Fibroblast of gingiva (primary cell): ENCODE measurements at regions not wholly inside any gene's neighbourhood (a gene's known extent, or its start where the extent isn't known, plus 50 kb on each side); places are given as distances from the start of the nearest gene placed in this dataset.
A peak's percentile ranks its signal among the peaks of the same experiment; 100 is the strongest.

Experiments used
- DNase-seq: peaks from one replicate; pipeline ENCODE4 v3.0.0-alpha.2; 2011; ENCODE audit warnings: low read depth

GRCh38 chr4:124529131-124529530, 183.4 kb downstream of the ANKRD50 start:
- DNase-seq, result peak; percentile 70

- DNase-seq, result peak; percentile 92
Observed at GRCh38 chr4:124530464-124531077, 182.0 kb downstream of the ANKRD50 start.

- DNase-seq, result no peak
Observed at GRCh38 chr4:124534131-124534530, 178.4 kb downstream of the ANKRD50 start.

DNA sequence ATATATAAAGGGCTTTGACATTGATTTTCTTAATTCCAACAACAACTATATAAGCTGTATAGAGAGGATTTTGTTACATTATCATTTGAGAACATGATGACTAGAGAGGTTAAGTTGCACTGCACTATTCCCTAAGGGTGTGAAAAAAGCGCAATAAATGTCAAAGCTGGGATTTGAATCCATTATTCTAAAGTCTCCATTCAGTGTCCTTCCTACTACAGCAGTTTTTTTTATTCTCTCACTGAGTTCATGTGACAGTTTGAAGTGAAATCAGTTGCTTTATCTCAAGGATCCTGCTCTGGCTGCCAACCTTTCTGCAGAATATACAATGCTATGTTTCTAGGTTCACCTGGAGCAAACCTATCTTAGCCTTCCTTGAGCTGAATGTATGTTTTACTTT, 177.5 kb downstream of the ANKRD50 start:
- no peak for DNase-seq

GRCh38 chr4:124536946-124537345, 175.6 kb downstream of the ANKRD50 start:
- DNase-seq, result no peak

- DNase-seq, result no peak
Observed at GRCh38 chr4:124537971-124538370, 174.6 kb downstream of the ANKRD50 start.

DNA sequence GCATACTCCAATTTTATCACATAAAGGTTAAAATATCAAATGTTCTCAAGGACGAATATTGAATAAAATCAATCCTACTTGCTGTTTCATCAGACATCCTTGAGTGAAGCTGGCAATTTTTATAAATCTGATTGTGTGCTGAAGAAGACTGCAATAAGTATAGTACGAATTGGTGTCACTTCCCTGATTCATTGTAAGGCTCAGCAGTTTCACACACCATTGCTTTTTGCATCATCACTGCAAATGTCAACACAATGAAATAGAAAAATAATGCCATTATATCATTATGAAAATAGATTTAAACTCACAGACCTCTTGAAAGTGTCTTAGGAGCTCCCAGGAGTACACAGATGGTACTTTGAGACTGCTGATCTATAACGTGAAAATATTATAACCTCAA, 172.5 kb downstream of the ANKRD50 start:
- no peak for DNase-seq

- DNase-seq, result no peak
Observed at GRCh38 chr4:124541652-124542420, 170.7 kb downstream of the ANKRD50 start.

GRCh38 chr4:124555959-124556358, 156.6 kb downstream of the ANKRD50 start:
- DNase-seq, result no peak

DNA sequence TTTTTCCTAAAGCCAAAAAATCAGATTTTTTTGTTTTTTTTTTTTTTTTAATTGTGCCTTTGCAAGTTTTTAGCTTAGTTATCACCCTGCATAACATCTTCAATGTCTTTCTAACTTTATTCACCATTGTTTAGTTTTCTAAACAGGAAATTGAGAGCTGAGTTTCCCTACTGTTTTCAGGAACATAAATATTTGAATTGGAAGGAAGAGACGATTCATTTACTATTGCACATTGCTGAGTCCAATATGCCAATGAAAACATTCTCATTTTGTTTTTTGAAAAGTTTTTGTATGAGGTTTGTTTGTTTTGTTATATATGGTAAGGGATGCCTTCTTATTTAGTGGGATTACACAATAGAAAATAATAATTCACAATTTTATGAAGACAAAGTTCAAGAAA, 148.4 kb downstream of the ANKRD50 start:
- DNase-seq, result peak; percentile 4

DNA sequence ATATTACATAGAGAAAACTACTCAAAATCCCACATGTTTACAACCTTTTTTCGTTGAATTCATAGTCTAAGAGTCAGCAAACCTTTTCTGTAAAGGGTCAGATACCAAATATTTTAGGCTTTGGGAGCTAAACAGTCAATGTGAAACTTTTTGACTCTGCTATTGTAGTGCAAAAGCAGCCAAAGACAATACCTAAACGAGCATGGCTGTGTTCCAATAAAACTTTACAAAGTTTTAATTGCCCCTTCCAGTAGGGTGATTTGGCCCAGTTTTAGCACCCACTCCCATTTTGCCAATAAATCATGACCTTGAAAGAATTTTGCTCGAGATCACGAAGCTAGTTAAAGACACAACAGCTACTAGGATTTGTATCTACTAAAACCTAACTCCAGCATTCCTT, 147.2 kb downstream of the ANKRD50 start:
- no peak for DNase-seq

DNA sequence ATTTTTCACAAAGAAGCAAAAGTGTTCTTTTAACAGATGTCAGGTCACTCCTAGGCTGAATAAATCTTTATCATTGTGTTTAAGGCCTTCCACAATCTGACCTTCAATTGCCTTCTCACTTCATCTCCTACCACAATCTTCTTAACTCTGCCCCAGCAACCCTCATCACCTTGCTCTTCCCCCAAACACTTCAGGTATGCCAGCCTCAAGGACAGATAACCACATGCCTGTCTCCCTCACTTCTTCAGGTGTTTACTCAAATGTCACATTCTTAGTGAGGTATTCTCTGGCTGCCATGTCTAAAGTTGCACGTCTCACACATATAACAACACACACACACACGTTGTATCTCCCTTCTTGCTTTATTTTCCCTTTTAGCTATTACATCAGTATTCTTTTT, 146.5 kb downstream of the ANKRD50 start:
- no peak for DNase-seq

GRCh38 chr4:124573056-124573455, 139.5 kb downstream of the ANKRD50 start:
- no peak for DNase-seq

DNA sequence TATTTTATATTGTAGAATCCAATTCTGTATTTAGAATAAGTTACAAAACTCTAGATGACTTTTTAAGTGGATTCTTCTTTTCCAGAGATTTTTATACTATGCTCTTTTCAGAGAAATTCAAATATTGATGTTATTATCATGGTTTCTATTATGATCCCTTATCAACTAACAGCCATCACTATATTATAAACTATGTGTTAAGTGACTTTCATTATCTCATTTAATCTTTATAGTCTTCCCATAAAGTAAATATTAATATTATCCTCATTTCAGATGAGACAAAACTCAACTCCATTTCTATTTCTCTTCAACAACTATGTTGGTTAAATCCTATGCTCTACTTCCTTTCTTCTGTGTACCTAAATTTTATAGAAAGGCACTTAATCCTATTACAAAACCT, 132.6 kb downstream of the ANKRD50 start:
- no peak for DNase-seq

- DNase-seq, result no peak
Observed at GRCh38 chr4:124583797-124584196, 128.7 kb downstream of the ANKRD50 start.

- no peak for DNase-seq
Observed at GRCh38 chr4:124589786-124590185, 122.7 kb downstream of the ANKRD50 start.

GRCh38 chr4:124590480-124590879, 122.1 kb downstream of the ANKRD50 start:
- DNase-seq, result no peak

DNA sequence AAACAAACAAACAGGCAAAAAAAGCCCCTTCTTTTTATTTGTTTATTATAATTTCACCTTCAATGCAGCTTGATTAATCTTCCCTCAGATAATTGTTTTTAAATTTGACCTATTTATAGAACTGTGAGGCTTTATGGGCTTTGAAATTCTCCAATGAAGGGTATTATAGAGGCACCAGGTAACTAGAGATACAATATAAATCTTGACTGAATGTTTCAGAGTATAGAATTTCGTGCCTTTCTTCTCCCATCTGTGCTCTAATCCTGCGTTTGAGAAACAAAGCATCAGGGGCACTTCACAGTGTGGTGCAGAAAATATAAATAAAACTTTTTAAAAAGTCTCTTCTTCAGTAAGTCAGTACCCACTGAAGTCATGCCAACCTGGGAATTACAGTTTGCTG, 120.9 kb downstream of the ANKRD50 start:
- DNase-seq, result no peak

DNA sequence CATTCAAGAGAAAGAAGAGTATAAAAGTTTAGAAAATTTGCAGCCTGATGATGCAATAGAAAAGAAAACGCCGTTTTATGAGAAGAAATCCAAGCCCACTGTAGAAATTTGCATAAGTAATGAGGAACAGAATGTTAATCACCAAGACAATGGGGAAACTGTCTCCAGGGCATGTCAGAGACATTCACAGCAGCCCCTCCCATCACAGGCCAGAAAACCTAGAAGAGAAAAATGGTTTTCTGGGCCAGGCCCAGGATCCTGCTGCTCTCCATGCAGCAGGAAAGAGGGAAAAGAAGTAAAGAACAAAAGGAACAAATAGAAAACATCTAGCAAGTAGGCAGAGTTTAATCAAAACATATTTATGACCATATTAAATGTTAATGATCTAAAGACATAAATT, 119.0 kb downstream of the ANKRD50 start:
- no peak for DNase-seq

GRCh38 chr4:124594945-124595344, 117.6 kb downstream of the ANKRD50 start:
- DNase-seq, result no peak

DNA sequence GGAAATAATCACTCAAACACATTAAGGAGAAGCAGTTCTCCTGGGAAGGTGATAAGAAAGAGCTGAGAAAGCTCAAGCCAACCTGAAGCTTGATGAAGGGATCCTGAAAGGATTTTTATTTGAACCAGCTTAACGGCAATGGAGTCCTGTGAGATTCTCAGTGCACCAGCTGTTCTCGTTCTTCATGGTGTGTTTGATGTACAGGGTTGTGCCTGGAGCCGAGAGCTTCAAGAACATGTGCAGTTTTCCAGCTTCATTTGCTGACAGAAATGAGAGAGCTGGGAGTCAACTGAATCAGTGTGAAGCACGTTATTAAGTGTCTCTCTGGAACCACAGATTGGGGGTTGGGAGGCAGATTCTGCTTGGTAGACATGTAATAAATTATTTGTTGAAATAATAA, 115.7 kb downstream of the ANKRD50 start:
- DNase-seq, result no peak

DNA sequence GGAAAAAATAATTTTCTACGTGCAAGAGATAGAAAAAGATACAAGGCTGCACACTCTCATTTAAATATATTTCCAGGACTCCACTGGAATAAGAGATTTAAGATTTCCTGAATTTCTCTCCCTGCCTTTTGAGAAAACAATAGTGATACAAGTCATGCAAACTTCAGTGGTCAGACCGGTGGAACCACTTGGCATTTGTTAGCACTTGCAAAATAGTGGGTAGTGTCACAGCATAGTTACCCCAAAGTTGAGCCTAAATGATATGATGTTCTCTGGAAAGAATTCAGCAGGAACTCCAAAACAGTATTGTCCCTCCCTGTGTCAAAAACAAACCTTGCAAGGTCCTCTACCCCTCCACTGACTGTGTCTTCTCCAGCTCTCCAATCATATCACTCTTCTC, 102.3 kb downstream of the ANKRD50 start:
- DNase-seq, result no peak
